Right lobe of liver (tissue), 6 donors: ENCODE measurements at regions not wholly inside any gene's neighbourhood (a gene's known extent, or its start where the extent isn't known, plus 50 kb on each side); places are given as distances from the start of the nearest gene placed in this dataset.

ENCODE experiments used
- ATAC-seq, 4 donors: fragments of 200-7000 bp; cut with Tn5 transposase; one replicate each; pipeline ENCODE4 v1.9.1; 2020; ENCODE audit warnings: mild to moderate bottlenecking in 4 of 4, moderate library complexity in 4 of 4
- DNase-seq, 3 donors: peaks; one replicate each; pipeline ENCODE4 v3.0.0-alpha.2; 2020
- H3K27ac ChIP-seq, 3 donors: fragments of 200-600 bp; one replicate each; pipeline ENCODE4 v1.8.0; 2022
- H3K27me3 ChIP-seq, 2 donors: fragments of 200-600 bp; one replicate each; pipeline ENCODE4 v1.8.0; 2022
- H3K36me3 ChIP-seq, 4 donors: fragments of 200-600 bp; sonication (generic) in 1 of 4; one replicate each; pipeline versions ENCODE4 v1.5.1 to v1.8.0; 2017 to 2022; ENCODE audit warnings: control low read depth in 1 of 4
- H3K4me1 ChIP-seq, 4 donors: fragments of 200-600 bp; sonication (generic) in 1 of 4; one replicate each; pipeline versions ENCODE4 v1.5.1 to v1.8.0; 2017 to 2022; ENCODE audit warnings: control low read depth in 1 of 4
- H3K4me3 ChIP-seq, 3 donors: fragments of 200-600 bp; one replicate each; pipeline ENCODE4 v1.8.0; 2022
- H3K9me3 ChIP-seq, 4 donors: fragments of 200-600 bp; sonication (generic) in 1 of 4; one replicate each; pipeline versions ENCODE4 v1.5.1 to v1.8.0; 2017 to 2022; ENCODE audit warnings: control low read depth in 1 of 4
- POLR2A ChIP-seq: fragments of 450-650 bp; IDR thresholded peaks from one replicate; pipeline ENCODE4 v1.6.1; 2017; ENCODE audit warnings: antibody characterized with exemption, mild to moderate bottlenecking
- WGBS: methylation state at CpG from one replicate; pipeline ENCODE4 v1.1.6; 2018; ENCODE audit warnings: low coverage, low lambda C conversion rate; ENCODE audit not compliant: insufficient coverage; ENCODE audit errors: missing lambda C conversion rate; 5-methylcytosine and 5-hydroxymethylcytosine counted together
- intact Hi-C, 2 donors: fragments of 100-400 bp; cut with DNase I; formaldehyde crosslinking; loops; one replicate each; pipeline versions ENCODE4 v1.11.2 to v1.14.1; 2022
- TF ChIP-seq, protein P1 (sequence below), 4 donors: fragments of 200-600 bp in 3 of 4; fragments of 450-650 bp in 1 of 4; IDR thresholded peaks; one replicate each; pipeline versions ENCODE4 v1.5.1 to v1.8.0; 2016 to 2022; ENCODE audit warnings: antibody characterized with exemption in 4 of 4, mild to moderate bottlenecking in 2 of 4
- donor health status: DM: no; HTN: yes; CAD: no.
- donor health status: DM: no; HTN: no; CAD: no.
- donor health status: DM: no; HTN: no; CAD: no.
- donor health status: DM: no; HTN: yes; CAD: no.
- donor health status: DM: no; HTN: yes; CAD: no.

DNA sequence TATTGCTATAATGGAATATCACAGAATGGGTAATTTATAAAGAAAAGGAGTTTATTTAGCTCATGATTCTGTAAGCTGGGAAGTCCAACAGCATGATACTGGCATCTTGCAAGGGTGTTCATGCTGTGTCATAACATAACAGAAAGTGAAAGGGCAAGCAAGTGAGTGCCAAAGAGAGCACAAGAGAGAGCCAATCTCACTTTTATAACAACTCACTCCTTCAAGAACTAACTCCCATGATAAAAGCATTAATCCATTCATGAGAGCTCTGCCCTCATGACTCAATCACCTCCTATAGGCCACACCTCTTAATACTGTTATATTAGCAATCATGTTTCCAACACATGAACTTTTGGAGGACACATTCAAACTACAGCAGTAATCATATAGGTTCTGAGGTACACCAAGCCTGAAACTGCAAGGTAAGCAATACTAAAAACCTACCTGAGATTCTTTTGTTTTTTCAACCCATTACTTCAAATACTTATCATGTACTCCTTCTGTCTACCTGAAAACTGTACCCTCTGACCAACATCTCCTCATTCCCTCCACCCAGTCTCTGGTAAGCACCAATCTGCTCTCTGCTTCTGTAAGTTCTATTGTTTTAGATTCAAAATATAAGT is 219.7 kb downstream of the MTERF1 start:
- Histone ChIP-seq H3K27ac (no peak overlapping the region), H3K9me3 (no peaks in the 10 kb centered on the region), H3K4me1 (no peaks in the 10 kb centered on the region), H3K36me3 (no peaks in the 10 kb centered on the region), H3K4me3 (no peak overlapping the region), H3K27me3 (no peaks in the 10 kb centered on the region)
- ATAC-seq: no peak
- no peak for DNase-seq
- no peak for TF ChIP-seq POLR2A
- TF ChIP-seq, protein P1, sequence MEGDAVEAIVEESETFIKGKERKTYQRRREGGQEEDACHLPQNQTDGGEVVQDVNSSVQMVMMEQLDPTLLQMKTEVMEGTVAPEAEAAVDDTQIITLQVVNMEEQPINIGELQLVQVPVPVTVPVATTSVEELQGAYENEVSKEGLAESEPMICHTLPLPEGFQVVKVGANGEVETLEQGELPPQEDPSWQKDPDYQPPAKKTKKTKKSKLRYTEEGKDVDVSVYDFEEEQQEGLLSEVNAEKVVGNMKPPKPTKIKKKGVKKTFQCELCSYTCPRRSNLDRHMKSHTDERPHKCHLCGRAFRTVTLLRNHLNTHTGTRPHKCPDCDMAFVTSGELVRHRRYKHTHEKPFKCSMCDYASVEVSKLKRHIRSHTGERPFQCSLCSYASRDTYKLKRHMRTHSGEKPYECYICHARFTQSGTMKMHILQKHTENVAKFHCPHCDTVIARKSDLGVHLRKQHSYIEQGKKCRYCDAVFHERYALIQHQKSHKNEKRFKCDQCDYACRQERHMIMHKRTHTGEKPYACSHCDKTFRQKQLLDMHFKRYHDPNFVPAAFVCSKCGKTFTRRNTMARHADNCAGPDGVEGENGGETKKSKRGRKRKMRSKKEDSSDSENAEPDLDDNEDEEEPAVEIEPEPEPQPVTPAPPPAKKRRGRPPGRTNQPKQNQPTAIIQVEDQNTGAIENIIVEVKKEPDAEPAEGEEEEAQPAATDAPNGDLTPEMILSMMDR (IDR thresholded peaks at IDR 0.05): no peak
- intact Hi-C loops: no loop called here

DNA sequence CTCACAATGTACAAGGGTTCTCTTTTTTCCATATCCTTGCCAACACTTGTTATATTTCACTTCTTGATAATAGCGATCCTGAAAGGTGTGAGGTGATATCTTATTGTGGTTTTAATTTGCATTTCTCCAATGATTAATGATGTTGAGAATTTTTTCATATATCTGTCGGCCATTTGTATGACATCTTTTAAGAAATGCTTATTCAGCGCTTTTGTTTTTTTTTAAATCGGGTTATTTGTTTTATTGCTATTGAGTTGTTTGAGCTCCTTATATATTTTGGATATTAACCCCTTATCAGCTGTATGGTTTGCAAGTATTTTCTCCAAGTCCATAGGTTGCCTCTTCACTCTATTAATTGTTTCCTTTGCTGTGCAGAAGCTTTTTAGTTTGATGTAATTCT is 218.8 kb downstream of the MTERF1 start:
- intact Hi-C loops: no loop called here
- no peaks in the 10 kb centered on the region for H3K4me1 ChIP-seq
- TF ChIP-seq POLR2A: no peak
- TF ChIP-seq, protein P1 (IDR thresholded peaks at IDR 0.05): no peak
- H3K36me3 ChIP-seq: no peaks in the 10 kb centered on the region
- DNase-seq (no peak), ATAC-seq (no peak)
- WGBS: 82% methylated on average over 4 of the region's 4 CpGs
- no peaks in the 10 kb centered on the region for H3K9me3 ChIP-seq
- no peak overlapping the region for H3K27ac ChIP-seq
- H3K27me3 ChIP-seq: no peaks in the 10 kb centered on the region
- H3K4me3 ChIP-seq: no peak overlapping the region

DNA sequence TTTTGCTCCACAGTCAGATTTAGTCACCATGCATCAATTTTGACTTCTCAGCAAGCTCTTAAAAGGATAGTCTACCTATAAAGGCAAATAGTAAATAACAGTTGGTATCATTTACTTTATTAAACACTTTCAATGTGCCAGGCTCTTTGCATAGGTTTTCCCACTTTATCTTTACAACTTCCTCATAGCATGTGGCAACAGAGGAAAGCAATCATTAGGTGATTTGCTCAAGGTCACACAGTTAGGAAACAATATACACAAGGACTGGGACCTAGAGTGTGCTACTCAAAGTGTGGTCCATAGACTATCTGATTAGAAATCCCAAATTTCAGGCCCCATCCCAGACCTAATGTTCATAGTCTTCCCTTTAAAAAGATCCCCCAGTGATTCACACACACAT is 212.3 kb downstream of the MTERF1 start:
- ATAC-seq: no peak
- H3K4me1 ChIP-seq: no peaks in the 10 kb centered on the region
- H3K27ac ChIP-seq: no peak overlapping the region
- H3K9me3 ChIP-seq: no peaks in the 10 kb centered on the region
- DNase-seq: no peak
- intact Hi-C loops: no loop called here
- no peak for TF ChIP-seq POLR2A
- TF ChIP-seq, protein P1 (IDR thresholded peaks at IDR 0.05): no peak
- no peak overlapping the region for H3K4me3 ChIP-seq
- H3K36me3 ChIP-seq: no peaks in the 10 kb centered on the region
- H3K27me3 ChIP-seq: no peaks in the 10 kb centered on the region

DNA sequence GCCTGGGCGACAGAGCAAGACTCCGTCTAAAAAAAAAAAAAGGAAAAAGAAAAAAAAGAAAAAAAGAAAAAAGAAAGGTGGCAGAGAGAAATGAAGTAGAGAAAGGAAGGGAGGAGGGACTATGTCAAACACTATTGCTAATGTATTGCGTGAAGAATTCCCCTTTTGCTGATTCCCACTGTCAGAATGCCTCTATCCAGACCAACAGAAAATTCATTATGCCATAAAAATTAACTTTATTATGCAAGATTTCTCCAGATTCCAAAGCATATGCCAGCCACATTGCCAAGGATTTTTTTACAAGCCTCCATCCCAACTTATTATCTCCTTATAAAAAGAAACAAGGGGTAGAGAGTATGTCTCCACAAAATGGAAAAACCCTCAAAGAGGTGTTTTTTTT is 209.3 kb downstream of the MTERF1 start:
- ATAC-seq: no peak
- TF ChIP-seq, protein P1 (IDR thresholded peaks at IDR 0.05): no peak
- no peak for TF ChIP-seq POLR2A
- 90% methylated on average over 3 of the region's 3 CpGs for WGBS
- no peak overlapping the region for H3K4me3 ChIP-seq
- H3K27ac ChIP-seq: no peak overlapping the region
- no peaks in the 10 kb centered on the region for H3K9me3 ChIP-seq
- intact Hi-C loops: no loop called here
- no peaks in the 10 kb centered on the region for H3K36me3 ChIP-seq
- DNase-seq: no peak
- H3K4me1 ChIP-seq: no peaks in the 10 kb centered on the region
- no peaks in the 10 kb centered on the region for H3K27me3 ChIP-seq

DNA sequence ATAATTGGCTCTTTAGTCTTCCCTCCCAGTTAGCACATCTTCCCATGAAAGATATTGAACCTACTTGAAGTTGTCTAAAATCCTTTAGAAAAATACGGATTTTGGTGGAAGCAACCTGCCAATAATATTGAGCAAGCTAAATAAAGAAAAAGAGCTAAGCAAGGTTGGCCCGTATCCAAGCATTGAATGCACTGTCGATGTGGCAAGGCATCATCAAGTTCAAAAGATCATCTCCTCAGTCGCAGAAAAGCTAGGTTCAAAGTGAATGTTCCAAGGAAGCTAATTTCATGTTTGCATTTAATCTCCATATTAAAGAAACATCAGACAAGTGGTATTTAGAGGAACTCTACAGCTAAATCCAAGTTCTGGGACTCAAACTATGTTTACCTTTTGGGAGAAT is 206.0 kb downstream of the MTERF1 start:
- Histone ChIP-seq H3K4me1 (no peaks in the 10 kb centered on the region), H3K4me3 (no peak overlapping the region), H3K9me3 (no peaks in the 10 kb centered on the region), H3K36me3 (no peaks in the 10 kb centered on the region), H3K27ac (no peak overlapping the region), H3K27me3 (no peaks in the 10 kb centered on the region)
- peak; percentile 65 to 86 (median 81) for ATAC-seq
- DNase-seq: peak in 2 of 3 donors; percentile 24 to 68
- intact Hi-C loops: no loop called here
- 17% methylated on average over 4 of the region's 4 CpGs for WGBS
- TF ChIP-seq POLR2A: no peak
- TF ChIP-seq, protein P1 (IDR thresholded peaks at IDR 0.05): no peak
